ENCODE measurements at regions not wholly inside any gene's neighbourhood (a gene's known extent, or its start where the extent isn't known, plus 50 kb on each side); places are given as distances from the start of the nearest gene placed in this dataset.

GRCh38 chr4:3700736-3701135 is 65.4 kb upstream of the ADRA2C start:
- Mint-ChIP-seq H3K36me3 (ENCODE audit: insufficient read depth in 2 of 2) (peaks cover 0 to 4% of the 10 kb centered on the region in 2 donors), H3K27ac (no peak overlapping the region), H3K27me3 (ENCODE audit: low read depth) (peaks cover 7% of the 10 kb centered on the region), H3K4me1 (ENCODE audit: low read depth) (no peaks in the 10 kb centered on the region), H3K4me3 (no peak overlapping the region), H3K9me3 (peaks cover 5 to 8% of the 10 kb centered on the region in 2 donors)
- DNase-seq (no peak), ATAC-seq (replicated peaks in 1 of 2) (no peak)

- peaks cover 5 to 8% of the 10 kb centered on the region in 2 donors for H3K9me3 Mint-ChIP-seq
- peaks cover 7% of the 10 kb centered on the region for H3K27me3 Mint-ChIP-seq (ENCODE audit: low read depth)
- DNase-seq (no peak), ATAC-seq (replicated peaks in 1 of 2) (no peak)
- no peaks in the 10 kb centered on the region for H3K4me1 Mint-ChIP-seq (ENCODE audit: low read depth)
- H3K27ac Mint-ChIP-seq, result no peak overlapping the region
- H3K36me3 Mint-ChIP-seq (ENCODE audit: insufficient read depth in 2 of 2), result peaks cover 0 to 4% of the 10 kb centered on the region in 2 donors
- no peak overlapping the region for H3K4me3 Mint-ChIP-seq
These were observed 66.0 kb upstream of the ADRA2C start for GRCh38 chr4:3700223-3700622.

GRCh38 chr4:3699678-3700077 is 66.5 kb upstream of the ADRA2C start:
- Mint-ChIP-seq H3K9me3 (peaks cover 5 to 8% of the 10 kb centered on the region in 2 donors), H3K4me3 (no peak overlapping the region), H3K27me3 (ENCODE audit: low read depth) (peaks cover 7% of the 10 kb centered on the region), H3K36me3 (ENCODE audit: insufficient read depth in 2 of 2) (peaks cover 0 to 4% of the 10 kb centered on the region in 2 donors), H3K4me1 (ENCODE audit: low read depth) (no peaks in the 10 kb centered on the region), H3K27ac (no peak overlapping the region)
- ATAC-seq (replicated peaks in 1 of 2) (no peak), DNase-seq (no peak)

- Mint-ChIP-seq H3K9me3 (peaks cover 5 to 8% of the 10 kb centered on the region in 2 donors), H3K36me3 (ENCODE audit: insufficient read depth in 2 of 2) (peaks cover 0 to 4% of the 10 kb centered on the region in 2 donors), H3K27me3 (ENCODE audit: low read depth) (peaks cover 7% of the 10 kb centered on the region), H3K27ac (no peak overlapping the region), H3K4me1 (ENCODE audit: low read depth) (no peaks in the 10 kb centered on the region), H3K4me3 (no peak overlapping the region)
- DNase-seq (no peak), ATAC-seq (replicated peaks in 1 of 2) (no peak)
These were observed 66.9 kb upstream of the ADRA2C start for GRCh38 chr4:3699261-3699660.

GRCh38 chr4:3697033-3697432 is 69.2 kb upstream of the ADRA2C start:
- no peaks in the 10 kb centered on the region for H3K4me1 Mint-ChIP-seq (ENCODE audit: low read depth)
- H3K27ac Mint-ChIP-seq, result no peak overlapping the region
- H3K27me3 Mint-ChIP-seq (ENCODE audit: low read depth), result peaks cover 7% of the 10 kb centered on the region
- DNase-seq (no peak), ATAC-seq (replicated peaks in 1 of 2) (no peak)
- H3K4me3 Mint-ChIP-seq, result no peak overlapping the region
- peaks cover 5 to 8% of the 10 kb centered on the region in 2 donors for H3K9me3 Mint-ChIP-seq
- peaks cover 0 to 4% of the 10 kb centered on the region in 2 donors for H3K36me3 Mint-ChIP-seq (ENCODE audit: insufficient read depth in 2 of 2)

GRCh38 chr4:3690551-3691152 is 75.5 kb upstream of the ADRA2C start:
- H3K4me3 Mint-ChIP-seq, result no peak overlapping the region
- no peaks in the 10 kb centered on the region for H3K9me3 Mint-ChIP-seq
- ATAC-seq (replicated peaks in 1 of 2) (no peak), DNase-seq (no peak)
- no peaks in the 10 kb centered on the region for H3K4me1 Mint-ChIP-seq (ENCODE audit: low read depth)
- H3K36me3 Mint-ChIP-seq (ENCODE audit: insufficient read depth in 2 of 2), result no peaks in the 10 kb centered on the region
- no peaks in the 10 kb centered on the region for H3K27me3 Mint-ChIP-seq (ENCODE audit: low read depth)
- no peak overlapping the region for H3K27ac Mint-ChIP-seq

GRCh38 chr4:3689576-3690550 is 76.3 kb upstream of the ADRA2C start:
- no peaks in the 10 kb centered on the region for H3K9me3 Mint-ChIP-seq
- no peak overlapping the region for H3K4me3 Mint-ChIP-seq
- no peaks in the 10 kb centered on the region for H3K36me3 Mint-ChIP-seq (ENCODE audit: insufficient read depth in 2 of 2)
- no peak for ATAC-seq (replicated peaks in 1 of 2)
- no peak for DNase-seq
- no peak overlapping the region for H3K27ac Mint-ChIP-seq
- H3K4me1 Mint-ChIP-seq (ENCODE audit: low read depth), result no peaks in the 10 kb centered on the region
- H3K27me3 Mint-ChIP-seq (ENCODE audit: low read depth), result no peaks in the 10 kb centered on the region

GRCh38 chr4:3689006-3689405 is 77.2 kb upstream of the ADRA2C start:
- Mint-ChIP-seq H3K27me3 (ENCODE audit: low read depth) (no peaks in the 10 kb centered on the region), H3K4me3 (no peak overlapping the region), H3K9me3 (no peaks in the 10 kb centered on the region), H3K36me3 (ENCODE audit: insufficient read depth in 2 of 2) (no peaks in the 10 kb centered on the region), H3K4me1 (ENCODE audit: low read depth) (no peaks in the 10 kb centered on the region), H3K27ac (no peak overlapping the region)
- ATAC-seq (replicated peaks in 1 of 2), result no peak
- no peak for DNase-seq

GRCh38 chr4:3688018-3688998 is 77.9 kb upstream of the ADRA2C start:
- no peaks in the 10 kb centered on the region for H3K27me3 Mint-ChIP-seq (ENCODE audit: low read depth)
- no peaks in the 10 kb centered on the region for H3K9me3 Mint-ChIP-seq
- H3K27ac Mint-ChIP-seq, result no peak overlapping the region
- DNase-seq (no peak), ATAC-seq (replicated peaks in 1 of 2) (no peak)
- H3K4me3 Mint-ChIP-seq, result no peak overlapping the region
- H3K4me1 Mint-ChIP-seq (ENCODE audit: low read depth), result no peaks in the 10 kb centered on the region
- no peaks in the 10 kb centered on the region for H3K36me3 Mint-ChIP-seq (ENCODE audit: insufficient read depth in 2 of 2)

GRCh38 chr4:3687538-3687937 is 78.6 kb upstream of the ADRA2C start:
- H3K4me1 Mint-ChIP-seq (ENCODE audit: low read depth), result no peaks in the 10 kb centered on the region
- no peaks in the 10 kb centered on the region for H3K36me3 Mint-ChIP-seq (ENCODE audit: insufficient read depth in 2 of 2)
- H3K4me3 Mint-ChIP-seq, result no peak overlapping the region
- H3K27me3 Mint-ChIP-seq (ENCODE audit: low read depth), result no peaks in the 10 kb centered on the region
- no peak overlapping the region for H3K27ac Mint-ChIP-seq
- H3K9me3 Mint-ChIP-seq, result no peaks in the 10 kb centered on the region
- ATAC-seq (replicated peaks in 1 of 2) (no peak), DNase-seq (no peak)

- H3K4me1 Mint-ChIP-seq (ENCODE audit: low read depth), result no peaks in the 10 kb centered on the region
- no peak for ATAC-seq (replicated peaks in 1 of 2)
- DNase-seq, result no peak
- H3K27me3 Mint-ChIP-seq (ENCODE audit: low read depth), result no peaks in the 10 kb centered on the region
- no peaks in the 10 kb centered on the region for H3K9me3 Mint-ChIP-seq
- no peaks in the 10 kb centered on the region for H3K36me3 Mint-ChIP-seq (ENCODE audit: insufficient read depth in 2 of 2)
- H3K4me3 Mint-ChIP-seq, result no peak overlapping the region
- H3K27ac Mint-ChIP-seq, result no peak overlapping the region
These were observed 79.4 kb upstream of the ADRA2C start for GRCh38 chr4:3686753-3687152.

GRCh38 chr4:3685081-3685645 is 81.0 kb upstream of the ADRA2C start:
- ATAC-seq (replicated peaks in 1 of 2) (no peak), DNase-seq (no peak)
- Mint-ChIP-seq H3K4me1 (ENCODE audit: low read depth) (no peaks in the 10 kb centered on the region), H3K9me3 (no peaks in the 10 kb centered on the region), H3K4me3 (no peak overlapping the region), H3K36me3 (ENCODE audit: insufficient read depth in 2 of 2) (no peaks in the 10 kb centered on the region), H3K27ac (no peak overlapping the region), H3K27me3 (ENCODE audit: low read depth) (peaks cover 5% of the 10 kb centered on the region)

Data from activated T-cell treated with anti-CD3 and anti-CD28 coated beads, Interleukin-2, amount 50 U/mL, for 72 hours (primary cell).